GM18870 (cell line): ENCODE measurements at regions not wholly inside any gene's neighbourhood (a gene's known extent, or its start where the extent isn't known, plus 50 kb on each side); places are given as distances from the start of the nearest gene placed in this dataset.
"Not testable (repeated sequence)": the region's sequence is repeated elsewhere in the genome, so short reads cannot be mapped to it uniquely, and the experiment has no call there.

Source experiments
- ATAC-seq: cut with Tn5 transposase; IDR thresholded peaks from one replicate; pipeline ENCODE4 v1.9.1; 2021; ENCODE audit warnings: moderate library complexity; ENCODE audit not compliant: unreplicated experiment

DNA sequence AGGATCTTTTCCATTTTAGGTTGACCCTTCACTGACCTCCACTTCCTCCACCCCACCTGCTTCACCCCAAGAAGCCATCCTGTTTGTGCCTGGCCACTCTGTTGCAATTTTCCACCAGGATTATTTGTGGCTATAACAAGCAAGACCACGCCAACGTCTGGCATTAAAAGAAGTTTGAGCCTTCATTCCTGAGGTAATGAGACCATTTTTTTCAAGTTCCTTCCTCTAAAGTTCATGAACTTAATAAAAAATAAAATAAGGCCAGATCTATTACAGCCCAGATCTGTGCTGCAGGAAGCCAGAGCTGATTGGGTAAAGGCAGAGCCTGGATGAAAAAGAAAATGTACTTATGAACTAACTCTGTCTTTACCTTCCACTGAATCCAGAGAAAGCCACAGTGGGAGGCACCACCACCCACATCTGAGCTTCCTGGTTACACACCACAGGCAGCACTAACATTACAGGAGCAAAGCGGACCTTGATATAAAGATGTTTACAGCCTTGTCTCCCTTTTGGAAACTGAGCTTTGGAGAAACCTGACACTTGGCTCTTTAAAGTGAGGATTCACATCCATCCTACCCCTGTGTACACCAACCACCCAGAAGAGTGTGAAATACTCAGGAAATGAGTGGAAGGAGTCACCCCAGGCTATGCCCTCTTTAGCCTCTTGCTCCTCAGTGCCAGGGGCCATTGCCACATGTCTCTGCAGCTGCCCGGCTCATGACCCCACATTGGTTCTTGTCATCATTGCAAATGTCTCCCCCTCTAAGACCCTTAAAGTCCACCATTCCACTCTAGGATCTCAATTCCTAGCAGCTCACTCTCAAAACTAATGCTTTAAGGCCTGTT is 293.6 kb downstream of the PLPP3 start:
- ATAC-seq, result no peak

GRCh38 chr1:56284928-56285327 is 294.4 kb downstream of the PLPP3 start:
- ATAC-seq, result no peak

GRCh38 chr1:56278061-56278460 is 301.3 kb downstream of the PLPP3 start:
- no peak for ATAC-seq

- no peak for ATAC-seq
These were observed 310.7 kb downstream of the PLPP3 start for GRCh38 chr1:56268519-56269140.

DNA sequence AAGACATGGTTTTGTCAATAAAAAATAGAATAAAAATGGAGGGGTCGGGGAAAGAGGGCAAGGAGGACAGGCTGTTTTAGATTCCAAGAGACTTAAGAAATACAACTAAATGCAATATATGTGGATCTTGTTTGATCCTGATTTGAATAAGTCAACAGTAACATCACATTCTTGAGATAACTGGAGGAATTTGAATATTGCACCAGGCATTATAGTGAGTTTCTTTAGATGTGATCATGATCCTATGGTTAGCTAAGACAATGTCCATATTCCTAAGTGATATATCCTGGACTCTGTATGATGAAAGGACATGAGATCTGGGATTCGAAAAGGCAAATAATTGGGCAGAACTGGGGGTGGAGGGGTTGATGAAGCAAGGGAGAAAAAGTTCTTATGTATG is 311.8 kb downstream of the PLPP3 start:
- ATAC-seq, result no peak

- ATAC-seq, result no peak
These were observed 313.0 kb downstream of the PLPP3 start for GRCh38 chr1:56266359-56266758.

GRCh38 chr1:56265216-56265615 is 314.1 kb downstream of the PLPP3 start:
- ATAC-seq, result no peak

- ATAC-seq, result no peak
These were observed 315.5 kb downstream of the PLPP3 start for GRCh38 chr1:56263908-56264307.

- no peak for ATAC-seq
These were observed 321.0 kb downstream of the PLPP3 start for GRCh38 chr1:56258371-56258770.

DNA sequence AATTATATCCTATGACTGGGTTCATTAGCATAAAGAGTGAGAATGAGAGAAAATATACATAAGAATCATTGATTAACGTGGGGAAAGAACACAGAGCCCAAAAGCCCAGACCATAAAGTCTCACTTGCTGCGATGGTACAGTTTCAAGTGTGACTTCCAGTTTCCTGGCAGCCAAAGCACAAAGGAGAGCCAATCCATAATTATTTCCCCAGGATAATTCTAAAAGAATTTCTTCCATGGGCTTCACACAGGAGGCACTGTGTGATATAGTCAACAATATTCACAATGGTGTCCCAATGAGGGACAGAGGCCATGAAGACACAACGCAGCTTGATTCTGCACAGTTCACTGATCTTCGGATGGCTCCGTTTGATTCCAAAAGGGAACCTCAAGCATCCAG is 321.6 kb downstream of the PLPP3 start:
- no peak for ATAC-seq

GRCh38 chr1:56256153-56257000 is 323.0 kb downstream of the PLPP3 start:
- no peak for ATAC-seq

- ATAC-seq, result no peak
These were observed 323.7 kb downstream of the PLPP3 start for GRCh38 chr1:56255516-56256152.

GRCh38 chr1:56254130-56254529 is 325.2 kb downstream of the PLPP3 start:
- no peak for ATAC-seq

DNA sequence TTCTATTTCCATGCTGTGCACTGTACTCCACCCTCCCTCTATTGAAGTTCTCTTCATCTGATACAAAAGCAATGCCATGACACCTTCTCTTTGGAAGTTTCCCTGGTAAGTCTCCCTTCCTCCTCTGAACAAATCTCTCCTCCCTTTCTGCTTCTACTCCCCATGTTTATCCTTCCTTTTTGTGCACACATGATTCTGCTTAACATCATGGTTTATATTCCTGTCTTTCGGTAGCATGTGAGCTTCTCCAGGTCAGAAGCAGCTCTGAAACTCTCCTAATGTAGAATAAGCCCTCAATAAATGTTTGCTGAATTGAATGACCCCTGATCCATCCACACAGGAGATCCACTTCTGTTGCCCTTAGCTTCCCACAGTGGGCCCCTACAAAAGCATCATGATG is 328.6 kb downstream of the PLPP3 start:
- no peak for ATAC-seq

GRCh38 chr1:56249234-56249633 is 330.1 kb downstream of the PLPP3 start:
- no peak for ATAC-seq

GRCh38 chr1:56248138-56248537 is 331.2 kb downstream of the PLPP3 start:
- no peak for ATAC-seq

- ATAC-seq, result not testable (repeated sequence)
These were observed 332.6 kb downstream of the PLPP3 start for GRCh38 chr1:56246726-56247125.

GRCh38 chr1:56240400-56240799 is 339.0 kb downstream of the PLPP3 start:
- no peak for ATAC-seq

GRCh38 chr1:56237491-56238064 is 341.8 kb downstream of the PLPP3 start:
- no peak for ATAC-seq

- ATAC-seq, result no peak
These were observed 342.7 kb downstream of the PLPP3 start for GRCh38 chr1:56236688-56237087.
